WTC11 (cell line): ENCODE measurements at regions not wholly inside any gene's neighbourhood (a gene's known extent, or its start where the extent isn't known, plus 50 kb on each side); places are given as distances from the start of the nearest gene placed in this dataset.

Source experiments
- CREM ChIP-seq: sonication (generic); formaldehyde crosslinking; IDR thresholded peaks from 2 replicates; pipeline ENCODE4 v1.8.1; 2022; ENCODE audit warnings: mild to moderate bottlenecking, missing genetic modification reagents, moderate library complexity
- CTCF ChIP-seq: fragments of 200-600 bp; IDR thresholded peaks from 2 replicates; pipeline ENCODE4 v1.8.0; 2022; ENCODE audit warnings: antibody characterized with exemption
- KAT7 ChIP-seq: sonication (generic); formaldehyde crosslinking; IDR thresholded peaks from 2 replicates; pipeline ENCODE4 v1.8.1; 2023; ENCODE audit warnings: missing genetic modification reagents, mild to moderate bottlenecking, borderline replicate concordance
- NFYB ChIP-seq: sonication (generic); formaldehyde crosslinking; conservative IDR thresholded peaks from 2 replicates; pipeline ENCODE4 v1.8.0; 2022; ENCODE audit warnings: low read depth, missing genetic modification reagents
- NR3C1 ChIP-seq: sonication (generic); formaldehyde crosslinking; conservative IDR thresholded peaks from 2 replicates; pipeline ENCODE4 v1.8.1; 2023; ENCODE audit warnings: low read depth, mild to moderate bottlenecking, missing genetic modification reagents
- SMAD3 ChIP-seq: sonication (generic); formaldehyde crosslinking; IDR thresholded peaks from 2 replicates; pipeline ENCODE4 v1.8.0; 2022; ENCODE audit warnings: missing genetic modification reagents, mild to moderate bottlenecking, borderline replicate concordance
- SP1 ChIP-seq: sonication (generic); formaldehyde crosslinking; conservative IDR thresholded peaks from 2 replicates; pipeline ENCODE4 v1.8.1; 2022; ENCODE audit warnings: missing genetic modification reagents
- USF2 ChIP-seq: sonication (generic); formaldehyde crosslinking; IDR thresholded peaks from 2 replicates; pipeline ENCODE4 v1.8.1; 2023; ENCODE audit warnings: mild to moderate bottlenecking, missing genetic modification reagents, moderate library complexity
- ZNF121 ChIP-seq: sonication (generic); formaldehyde crosslinking; IDR thresholded peaks from 2 replicates; pipeline ENCODE4 v1.8.0; 2023; ENCODE audit warnings: missing genetic modification reagents
- ZNF263 ChIP-seq: sonication (generic); formaldehyde crosslinking; IDR thresholded peaks from 2 replicates; pipeline ENCODE4 v1.8.1; 2022; ENCODE audit warnings: low read depth, mild to moderate bottlenecking, moderate library complexity, missing genetic modification reagents
- ZNF281 ChIP-seq: sonication (generic); formaldehyde crosslinking; IDR thresholded peaks from 2 replicates; pipeline ENCODE4 v1.8.0; 2023; ENCODE audit warnings: mild to moderate bottlenecking, missing genetic modification reagents
- ZNF671 ChIP-seq: fragments of 250-450 bp; sonication (Bioruptor Pico); IDR thresholded peaks from 2 replicates; pipeline ENCODE4 v1.8.0; 2021; ENCODE audit warnings: mild to moderate bottlenecking
- ZSCAN18 ChIP-seq: fragments of 250-450 bp; sonication (Bioruptor Pico); IDR thresholded peaks from 2 replicates; pipeline ENCODE4 v2.1.2; 2022; ENCODE audit warnings: mild to moderate bottlenecking, moderate library complexity
- TF ChIP-seq, protein P1 (sequence below): sonication (generic); formaldehyde crosslinking; IDR thresholded peaks from 2 replicates; pipeline ENCODE4 v1.8.1; 2023; ENCODE audit warnings: mild to moderate bottlenecking, moderate library complexity, missing genetic modification reagents

DNA sequence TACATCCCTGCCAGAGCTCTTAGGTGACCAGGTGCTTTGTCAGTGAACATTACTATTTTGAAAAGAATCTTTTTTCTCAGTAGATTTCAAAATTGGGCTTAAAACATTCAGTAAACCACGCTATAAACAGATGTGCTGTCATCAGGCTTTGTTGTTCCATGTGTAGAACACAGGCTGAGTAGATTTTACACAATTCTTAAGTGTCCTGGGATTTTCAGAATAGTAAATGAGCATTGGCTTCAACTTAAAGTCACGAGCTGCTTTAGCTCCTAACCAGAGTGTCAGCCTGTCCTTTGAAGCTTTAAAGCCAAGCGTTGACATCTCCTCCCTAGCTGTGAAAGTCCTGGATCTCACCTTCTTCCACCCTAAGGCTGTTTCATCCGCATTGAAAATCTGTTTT lies 83.6 kb downstream of the CARTPT start:
- TF ChIP-seq NR3C1 (CRISPR knock-in tag) (no peak), KAT7 (CRISPR knock-in tag) (no peak), CREM (no peak), CTCF (no peak), SP1 (CRISPR knock-in tag) (no peak), ZNF121 (no peak), ZNF263 (CRISPR knock-in tag) (no peak), ZSCAN18 (CRISPR knock-in tag) (no peak), NFYB (CRISPR knock-in tag) (no peak), ZNF281 (CRISPR knock-in tag) (no peak), ZNF671 (no peak), SMAD3 (CRISPR knock-in tag) (no peak), USF2 (CRISPR knock-in tag) (no peak)
- TF ChIP-seq, protein P1, sequence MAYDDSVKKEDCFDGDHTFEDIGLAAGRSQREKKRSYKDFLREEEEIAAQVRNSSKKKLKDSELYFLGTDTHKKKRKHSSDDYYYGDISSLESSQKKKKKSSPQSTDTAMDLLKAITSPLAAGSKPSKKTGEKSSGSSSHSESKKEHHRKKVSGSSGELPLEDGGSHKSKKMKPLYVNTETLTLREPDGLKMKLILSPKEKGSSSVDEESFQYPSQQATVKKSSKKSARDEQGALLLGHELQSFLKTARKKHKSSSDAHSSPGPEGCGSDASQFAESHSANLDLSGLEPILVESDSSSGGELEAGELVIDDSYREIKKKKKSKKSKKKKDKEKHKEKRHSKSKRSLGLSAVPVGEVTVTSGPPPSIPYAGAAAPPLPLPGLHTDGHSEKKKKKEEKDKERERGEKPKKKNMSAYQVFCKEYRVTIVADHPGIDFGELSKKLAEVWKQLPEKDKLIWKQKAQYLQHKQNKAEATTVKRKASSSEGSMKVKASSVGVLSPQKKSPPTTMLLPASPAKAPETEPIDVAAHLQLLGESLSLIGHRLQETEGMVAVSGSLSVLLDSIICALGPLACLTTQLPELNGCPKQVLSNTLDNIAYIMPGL = no peak
